Panc1 (cell line): ENCODE measurements at regions not wholly inside any gene's neighbourhood (a gene's known extent, or its start where the extent isn't known, plus 50 kb on each side); places are given as distances from the start of the nearest gene placed in this dataset.

Experiments
- ATAC-seq: fragments of 200-7000 bp; cut with Tn5 transposase; 2 replicates; pipeline ENCODE4 v1.9.1; 2020; ENCODE audit warnings: mild to moderate bottlenecking, moderate library complexity
- BruUV-seq: library from RNA; stranded (reverse); fragments of 400-500 nt; replicated peaks from 2 replicates; lab custom pipeline; 2021; lab: Mats Ljungman, UMichigan
- CTCF ChIA-PET: fragments of 300-600 bp; sonication (Branson Sonifier 250); formaldehyde crosslinking; loops from one replicate; lab custom pipeline; 2022; ENCODE audit warnings: antibody characterized with exemption; lab: Charles Lee
- POLR2A ChIA-PET: fragments of 300-600 bp; sonication (Branson Sonifier 250); formaldehyde crosslinking; loops from one replicate; lab custom pipeline; 2022; ENCODE audit warnings: antibody characterized with exemption; lab: Charles Lee
- DNase-seq: peaks from one replicate; pipeline ENCODE4 v3.0.0-alpha.2; 2010; ENCODE audit warnings: low read depth, low spot score
- H3K27ac ChIP-seq: 2 replicates; pipeline ENCODE4 v1.5.1; 2011; ENCODE audit warnings: mild to moderate bottlenecking, low read length, inconsistent platforms
- H3K27me3 ChIP-seq: fragments of 200-500 bp; sonication (Bioruptor generic); 2 replicates; pipeline ENCODE4 v1.6.0; 2014; ENCODE audit warnings: low read length, inconsistent platforms; ENCODE audit not compliant: control insufficient read depth, insufficient read depth
- H3K36me3 ChIP-seq: fragments of 200-500 bp; sonication (Bioruptor generic); 2 replicates; pipeline ENCODE4 v1.5.1; 2014; ENCODE audit warnings: inconsistent platforms, mild to moderate bottlenecking, low read length, moderate library complexity; ENCODE audit not compliant: control insufficient read depth, insufficient read depth
- H3K4me1 ChIP-seq: 2 replicates; pipeline ENCODE4 v1.5.1; 2011; ENCODE audit warnings: inconsistent platforms, mild to moderate bottlenecking, low read length, moderate library complexity; ENCODE audit not compliant: control insufficient read depth, insufficient read depth
- H3K4me3 ChIP-seq, 2 experiments: 2 replicates each; pipeline ENCODE4 v1.5.1; 2011 to 2012; ENCODE audit warnings: low read depth in 2 of 2, low read length in 2 of 2, mild to moderate bottlenecking in 2 of 2, inconsistent platforms in 1 of 2, moderate library complexity in 1 of 2
- H3K9me3 ChIP-seq: fragments of 200-500 bp; sonication (Bioruptor generic); 2 replicates; pipeline ENCODE4 v1.5.1; 2014; ENCODE audit warnings: low read depth, mild to moderate bottlenecking, inconsistent platforms, low read length, moderate library complexity; ENCODE audit not compliant: control insufficient read depth, insufficient read depth
- CTCF ChIP-seq: fragments of 450-650 bp; IDR thresholded peaks from 2 replicates; pipeline ENCODE4 v1.5.1; 2017; ENCODE audit warnings: mild to moderate bottlenecking
- POLR2AphosphoS5 ChIP-seq: IDR thresholded peaks from 2 replicates; pipeline ENCODE4 v1.6.1; 2012; ENCODE audit warnings: mild to moderate bottlenecking, low read depth, low read length, moderate library complexity
- SIN3A ChIP-seq: IDR thresholded peaks from 2 replicates; pipeline ENCODE4 v1.6.1; 2012; ENCODE audit warnings: low read depth, mild to moderate bottlenecking, low read length, moderate library complexity, borderline replicate concordance; ENCODE audit not compliant: insufficient read depth
- TCF7L2 ChIP-seq: IDR thresholded peaks from 2 replicates; pipeline ENCODE4 v1.6.1; 2011; ENCODE audit warnings: mild to moderate bottlenecking, low read depth, low read length, inconsistent platforms
- in situ Hi-C: cut with HindIII; loops from 2 replicates; pipeline ENCODE4 v1.10.0; 2016; ENCODE audit warnings: low sequenced_read_pairs, low pct_unique_long_range_greater_than_20kb
- intact Hi-C: fragments of 100-400 bp; cut with micrococcal nuclease; formaldehyde crosslinking; loops from one replicate; pipeline ENCODE4 v1.10.0; 2022; ENCODE audit not compliant: unreplicated experiment
- TF ChIP-seq, protein P1 (sequence below), 2 experiments: IDR thresholded peaks; 2 replicates each; pipeline ENCODE4 v1.6.1; 2011 to 2012; ENCODE audit warnings: low read depth in 2 of 2, control low read depth in 1 of 2, low read length in 1 of 2, mild to moderate bottlenecking in 1 of 2, moderate library complexity in 1 of 2; ENCODE audit not compliant: insufficient read depth in 1 of 2

DNA sequence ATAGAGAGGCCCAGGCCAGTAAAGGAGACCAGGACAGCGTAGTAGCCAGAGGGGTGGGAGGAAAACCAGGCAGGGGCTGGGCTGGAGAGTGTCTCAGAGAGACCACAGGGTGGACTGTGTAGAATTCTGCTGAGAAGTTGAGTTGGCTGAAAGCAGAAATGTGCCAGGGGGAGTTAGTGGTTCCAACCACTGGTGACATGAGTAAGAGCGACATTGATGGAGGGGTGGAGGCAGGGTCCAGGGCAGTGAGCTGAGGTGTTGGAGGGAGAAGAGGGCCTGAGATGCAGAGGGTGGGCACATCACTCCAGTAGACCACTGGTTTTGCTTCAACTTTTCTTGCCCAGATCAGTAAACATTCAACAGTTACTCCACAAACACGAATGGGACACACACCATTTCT lies 106.5 kb downstream of the ASB7 start:
- no peaks in the 10 kb centered on the region for H3K9me3 ChIP-seq
- intact Hi-C loops (no loop called here), in situ Hi-C loops (no loop called here)
- H3K27ac ChIP-seq: no peak overlapping the region
- POLR2A ChIA-PET: no interaction called here
- H3K27me3 ChIP-seq: no peaks in the 10 kb centered on the region
- TF ChIP-seq POLR2AphosphoS5: no peak
- no peak for TF ChIP-seq SIN3A
- TF ChIP-seq TCF7L2: no peak
- no peak for TF ChIP-seq CTCF
- no peak for ATAC-seq
- CTCF ChIA-PET: no interaction called here
- H3K36me3 ChIP-seq: no peaks in the 10 kb centered on the region
- no peak overlapping the region for H3K4me3 ChIP-seq
- peaks cover 20% of the 10 kb centered on the region for H3K4me1 ChIP-seq
- BruUV-seq: no TSS peak
- no peak for DNase-seq

DNA sequence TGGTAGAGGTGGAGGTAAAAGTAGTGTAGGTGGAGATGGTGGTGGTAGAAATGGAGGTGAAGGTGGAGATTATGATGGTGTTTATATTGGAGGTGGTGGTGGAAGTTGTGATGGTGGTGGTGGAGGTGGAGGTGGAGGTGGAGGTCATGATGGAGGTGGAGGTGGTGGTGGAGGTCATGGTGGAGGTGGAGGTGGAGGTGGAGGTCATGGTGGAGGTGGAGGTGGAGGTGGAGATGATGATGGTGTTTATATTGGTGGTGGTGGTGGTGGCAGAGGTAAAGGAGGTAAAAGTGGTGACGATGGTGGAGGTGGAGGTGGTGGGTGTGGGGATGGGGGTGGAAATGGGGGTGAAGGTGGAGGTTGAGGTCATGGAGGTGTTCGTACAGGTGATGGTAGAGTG lies 107.8 kb downstream of the ASB7 start:
- H3K27me3 ChIP-seq: no peaks in the 10 kb centered on the region
- TF ChIP-seq SIN3A: no peak
- TF ChIP-seq, protein P1, sequence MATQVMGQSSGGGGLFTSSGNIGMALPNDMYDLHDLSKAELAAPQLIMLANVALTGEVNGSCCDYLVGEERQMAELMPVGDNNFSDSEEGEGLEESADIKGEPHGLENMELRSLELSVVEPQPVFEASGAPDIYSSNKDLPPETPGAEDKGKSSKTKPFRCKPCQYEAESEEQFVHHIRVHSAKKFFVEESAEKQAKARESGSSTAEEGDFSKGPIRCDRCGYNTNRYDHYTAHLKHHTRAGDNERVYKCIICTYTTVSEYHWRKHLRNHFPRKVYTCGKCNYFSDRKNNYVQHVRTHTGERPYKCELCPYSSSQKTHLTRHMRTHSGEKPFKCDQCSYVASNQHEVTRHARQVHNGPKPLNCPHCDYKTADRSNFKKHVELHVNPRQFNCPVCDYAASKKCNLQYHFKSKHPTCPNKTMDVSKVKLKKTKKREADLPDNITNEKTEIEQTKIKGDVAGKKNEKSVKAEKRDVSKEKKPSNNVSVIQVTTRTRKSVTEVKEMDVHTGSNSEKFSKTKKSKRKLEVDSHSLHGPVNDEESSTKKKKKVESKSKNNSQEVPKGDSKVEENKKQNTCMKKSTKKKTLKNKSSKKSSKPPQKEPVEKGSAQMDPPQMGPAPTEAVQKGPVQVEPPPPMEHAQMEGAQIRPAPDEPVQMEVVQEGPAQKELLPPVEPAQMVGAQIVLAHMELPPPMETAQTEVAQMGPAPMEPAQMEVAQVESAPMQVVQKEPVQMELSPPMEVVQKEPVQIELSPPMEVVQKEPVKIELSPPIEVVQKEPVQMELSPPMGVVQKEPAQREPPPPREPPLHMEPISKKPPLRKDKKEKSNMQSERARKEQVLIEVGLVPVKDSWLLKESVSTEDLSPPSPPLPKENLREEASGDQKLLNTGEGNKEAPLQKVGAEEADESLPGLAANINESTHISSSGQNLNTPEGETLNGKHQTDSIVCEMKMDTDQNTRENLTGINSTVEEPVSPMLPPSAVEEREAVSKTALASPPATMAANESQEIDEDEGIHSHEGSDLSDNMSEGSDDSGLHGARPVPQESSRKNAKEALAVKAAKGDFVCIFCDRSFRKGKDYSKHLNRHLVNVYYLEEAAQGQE (IDR thresholded peaks at IDR 0.05; ENCODE audit: insufficient read depth in 1 of 2, low read depth in 2 of 2, low read length in 1 of 2): no peak
- TF ChIP-seq CTCF: no peak
- no peak for TF ChIP-seq TCF7L2
- no peak for ATAC-seq
- no peak for DNase-seq
- CTCF ChIA-PET: no interaction called here
- H3K36me3 ChIP-seq: no peaks in the 10 kb centered on the region
- POLR2A ChIA-PET: interaction anchor here (0.5 kb wide), 1 partner anchor 152 kb away, joined by 5 read pairs; no protein-coding TSS in a partner anchor
- no TSS peak for BruUV-seq
- H3K4me1 ChIP-seq: peaks cover 29% of the 10 kb centered on the region
- no peak overlapping the region for H3K4me3 ChIP-seq
- in situ Hi-C loops: no loop called here
- H3K9me3 ChIP-seq: no peaks in the 10 kb centered on the region
- no peak overlapping the region for H3K27ac ChIP-seq
- intact Hi-C loops: no loop called here
